Spleen (tissue), 11 donors: ENCODE measurements at regions not wholly inside any gene's neighbourhood (a gene's known extent, or its start where the extent isn't known, plus 50 kb on each side); places are given as distances from the start of the nearest gene placed in this dataset.

Source experiments
- DNase-seq: peaks from one replicate; pipeline ENCODE4 v3.0.0-alpha.2; 2020
- H3K27ac ChIP-seq, 8 donors: fragments of 200-600 bp; sonication (generic) in 7 of 8; 1 replicate in 4 of 8; 2 replicates in 4 of 8; pipeline versions ENCODE4 v1.5.0 to v1.8.0; 2016 to 2021; ENCODE audit warnings: inconsistent platforms in 4 of 8, mild to moderate bottlenecking in 4 of 8, moderate library complexity in 1 of 8
- H3K27me3 ChIP-seq, 7 donors: fragments of 200-600 bp; sonication (generic) in 6 of 7; replicated peaks in 1 of 7; 1 replicate in 4 of 7; 2 replicates in 3 of 7; pipeline versions ENCODE4 v1.5.0 to v1.8.0; 2016 to 2021; ENCODE audit warnings: inconsistent platforms in 3 of 7, mild to moderate bottlenecking in 1 of 7
- H3K36me3 ChIP-seq, 6 donors: fragments of 200-600 bp; sonication (generic) in 5 of 6; 1 replicate in 4 of 6; 2 replicates in 2 of 6; pipeline versions ENCODE4 v1.5.0 to v1.8.0; 2016 to 2021; ENCODE audit warnings: inconsistent platforms in 2 of 6
- H3K4me1 ChIP-seq, 6 donors: fragments of 200-600 bp; sonication (generic) in 5 of 6; 1 replicate in 3 of 6; 2 replicates in 3 of 6; pipeline versions ENCODE4 v1.5.0 to v1.8.0; 2016 to 2021; ENCODE audit warnings: inconsistent platforms in 3 of 6
- H3K4me3 ChIP-seq, 8 donors: fragments of 200-600 bp; sonication (generic) in 7 of 8; 1 replicate in 4 of 8; 2 replicates in 4 of 8; pipeline versions ENCODE4 v1.5.0 to v1.8.0; 2016 to 2021; ENCODE audit warnings: inconsistent platforms in 4 of 8, mild to moderate bottlenecking in 4 of 8, moderate library complexity in 2 of 8
- H3K9me3 ChIP-seq, 8 donors: fragments of 200-600 bp; sonication (generic) in 7 of 8; 1 replicate in 4 of 8; 2 replicates in 4 of 8; pipeline versions ENCODE4 v1.5.0 to v1.8.0; 2016 to 2021; ENCODE audit warnings: inconsistent platforms in 4 of 8
- POLR2A ChIP-seq, 3 donors: fragments of 450-650 bp; IDR thresholded peaks; one replicate each; pipeline ENCODE4 v1.5.1; 2017; ENCODE audit warnings: antibody characterized with exemption in 3 of 3, mild to moderate bottlenecking in 1 of 3
- POLR2AphosphoS5 ChIP-seq, 3 donors: sonication (generic); formaldehyde crosslinking; IDR thresholded peaks; one replicate each; pipeline ENCODE4 v1.5.1; 2017; ENCODE audit warnings: antibody characterized with exemption in 3 of 3
- WGBS, 5 donors: extraction: QIAGEN DNeasy Blood & Tissue Kit in 3 of 5; methylation state at CpG; one replicate each; pipeline versions ENCODE4 v1.1.5 to v1.1.7; 2013 to 2018; 5-methylcytosine and 5-hydroxymethylcytosine counted together
- intact Hi-C: fragments of 100-400 bp; cut with DNase I; formaldehyde crosslinking; loops from one replicate; pipeline ENCODE4 v1.15.0; 2023; ENCODE audit warnings: low total_unique reads
- TF ChIP-seq, protein P1 (sequence below), 11 experiments: fragments of 200-600 bp in 7 of 11; fragments of 450-650 bp in 4 of 11; sonication (generic) in 4 of 11; IDR thresholded peaks in 8 of 11; conservative IDR thresholded peaks in 3 of 11; 1 replicate in 7 of 11; 2 replicates in 4 of 11; pipeline versions ENCODE4 v1.4.0 to v1.8.0; 2016 to 2021; ENCODE audit warnings: antibody characterized with exemption in 11 of 11, inconsistent platforms in 4 of 11, mild to moderate bottlenecking in 1 of 11
- donor health status: healthy with polysubstance abuse.
- donor health status: DM: no; HTN: no; CAD: no; lungs with moderate emphysema.
- donor health status: DM: no; HTN: no; CAD: no.
- donor health status: Bipolar disorder and iron deficiency.
- donor health status: healthy.
- donor health status: DM: no; HTN: no; CAD: no.
- donor health status: DM: yes; HTN: yes; CAD: no.

DNA sequence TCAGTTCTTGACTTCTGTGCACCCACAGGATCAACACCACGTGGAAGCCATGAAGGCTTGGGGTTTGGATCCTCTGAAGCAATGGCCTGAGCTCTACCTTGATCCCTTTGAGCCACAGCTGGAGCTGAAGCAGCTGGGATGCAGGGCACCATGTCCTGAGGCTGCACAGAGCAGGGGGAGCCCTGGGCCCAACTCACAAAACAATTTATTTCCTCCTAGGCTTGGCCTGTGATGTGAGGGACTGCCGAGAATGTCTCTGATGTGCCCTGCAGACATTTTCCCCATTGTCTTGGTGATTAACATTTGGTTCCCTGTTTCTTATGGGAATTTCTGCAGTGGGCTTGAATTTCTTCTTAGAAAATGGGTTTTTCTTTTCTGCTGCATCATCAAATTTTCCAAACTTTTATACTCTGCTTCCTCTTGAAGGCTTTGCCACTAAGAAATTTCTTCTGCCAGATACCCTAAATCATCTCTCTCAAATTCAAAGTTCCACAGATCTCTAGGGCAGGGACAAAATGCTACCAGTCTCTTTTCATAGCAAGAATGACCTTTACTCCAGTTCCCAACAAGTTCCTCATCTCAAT lies 288.2 kb downstream of the CCDC59 start:
- TF ChIP-seq POLR2A (IDR thresholded peaks at IDR 0.05) = no peak
- TF ChIP-seq, protein P1, sequence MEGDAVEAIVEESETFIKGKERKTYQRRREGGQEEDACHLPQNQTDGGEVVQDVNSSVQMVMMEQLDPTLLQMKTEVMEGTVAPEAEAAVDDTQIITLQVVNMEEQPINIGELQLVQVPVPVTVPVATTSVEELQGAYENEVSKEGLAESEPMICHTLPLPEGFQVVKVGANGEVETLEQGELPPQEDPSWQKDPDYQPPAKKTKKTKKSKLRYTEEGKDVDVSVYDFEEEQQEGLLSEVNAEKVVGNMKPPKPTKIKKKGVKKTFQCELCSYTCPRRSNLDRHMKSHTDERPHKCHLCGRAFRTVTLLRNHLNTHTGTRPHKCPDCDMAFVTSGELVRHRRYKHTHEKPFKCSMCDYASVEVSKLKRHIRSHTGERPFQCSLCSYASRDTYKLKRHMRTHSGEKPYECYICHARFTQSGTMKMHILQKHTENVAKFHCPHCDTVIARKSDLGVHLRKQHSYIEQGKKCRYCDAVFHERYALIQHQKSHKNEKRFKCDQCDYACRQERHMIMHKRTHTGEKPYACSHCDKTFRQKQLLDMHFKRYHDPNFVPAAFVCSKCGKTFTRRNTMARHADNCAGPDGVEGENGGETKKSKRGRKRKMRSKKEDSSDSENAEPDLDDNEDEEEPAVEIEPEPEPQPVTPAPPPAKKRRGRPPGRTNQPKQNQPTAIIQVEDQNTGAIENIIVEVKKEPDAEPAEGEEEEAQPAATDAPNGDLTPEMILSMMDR (IDR thresholded peaks at IDR 0.05 in 8 of 11, conservative IDR thresholded peaks at IDR 0.05 in 3 of 11) = no peak
- no peak for TF ChIP-seq POLR2AphosphoS5 (IDR thresholded peaks at IDR 0.05)
- 46 to 67% (median 56%) methylated on average over 2 of the region's 2 CpGs for WGBS, 5 donors
- no peak for DNase-seq
- Histone ChIP-seq H3K9me3 (peaks cover 0 to 17% (median 0%) of the 10 kb centered on the region in 8 donors), H3K4me1 (no peaks in the 10 kb centered on the region), H3K4me3 (no peak overlapping the region), H3K36me3 (no peaks in the 10 kb centered on the region), H3K27ac (no peak overlapping the region), H3K27me3 (no peaks in the 10 kb centered on the region)
- intact Hi-C loops = no loop called here

DNA sequence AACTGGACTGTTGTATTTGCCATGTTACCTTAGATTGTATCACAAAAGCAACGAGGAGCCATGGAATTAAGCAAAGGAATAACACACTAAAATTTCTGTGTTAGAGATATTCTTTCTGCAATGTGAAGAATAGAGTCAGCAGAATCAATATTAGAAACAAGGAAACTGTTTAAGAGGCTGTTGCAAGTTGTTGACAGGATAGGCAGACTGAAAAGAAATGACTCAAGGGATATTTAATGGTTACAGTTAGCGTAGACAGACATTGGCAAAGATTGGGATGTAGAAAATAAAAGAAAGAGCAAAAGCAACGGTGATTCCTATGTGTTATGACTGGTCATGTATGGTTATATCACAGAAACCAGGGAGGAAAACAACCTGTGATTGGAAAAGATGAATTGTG lies 299.0 kb upstream of the PPFIA2 start:
- no peak overlapping the region for H3K27ac ChIP-seq
- intact Hi-C loops = no loop called here
- H3K36me3 ChIP-seq = no peaks in the 10 kb centered on the region
- H3K4me1 ChIP-seq = no peaks in the 10 kb centered on the region
- WGBS, 5 donors = 59 to 70% (median 59%) methylated on average over 3 of the region's 3 CpGs
- no peaks in the 10 kb centered on the region for H3K9me3 ChIP-seq
- no peak overlapping the region for H3K4me3 ChIP-seq
- TF ChIP-seq POLR2AphosphoS5 (IDR thresholded peaks at IDR 0.05) (no peak), POLR2A (IDR thresholded peaks at IDR 0.05) (no peak)
- TF ChIP-seq, protein P1 (IDR thresholded peaks at IDR 0.05 in 8 of 11, conservative IDR thresholded peaks at IDR 0.05 in 3 of 11) = no peak
- H3K27me3 ChIP-seq = no peaks in the 10 kb centered on the region
- no peak for DNase-seq

DNA sequence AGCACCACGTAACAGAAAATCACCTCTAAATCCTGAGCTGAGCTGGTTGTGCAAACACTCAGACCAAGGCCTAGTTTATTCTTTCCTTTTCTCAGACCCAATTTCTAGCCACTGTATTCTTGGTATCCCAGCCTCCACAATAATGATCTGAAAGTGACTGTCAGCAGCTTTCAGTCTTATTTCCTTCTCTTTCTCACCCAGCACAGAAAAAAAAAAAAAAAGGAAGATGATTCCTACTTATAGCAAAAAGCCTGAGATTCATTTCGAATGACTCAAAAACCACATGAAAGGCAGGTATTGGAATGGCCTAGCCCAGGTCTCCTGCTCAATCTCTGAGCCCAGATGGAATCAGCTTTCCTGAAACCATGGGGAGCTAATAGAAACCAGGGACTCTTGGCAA lies 298.6 kb upstream of the PPFIA2 start:
- H3K36me3 ChIP-seq = no peaks in the 10 kb centered on the region
- 46 to 61% (median 55%) methylated on average over 2 of the region's 2 CpGs for WGBS, 5 donors
- H3K4me3 ChIP-seq = no peak overlapping the region
- H3K27me3 ChIP-seq = no peaks in the 10 kb centered on the region
- no peaks in the 10 kb centered on the region for H3K4me1 ChIP-seq
- no peaks in the 10 kb centered on the region for H3K9me3 ChIP-seq
- TF ChIP-seq POLR2A (IDR thresholded peaks at IDR 0.05) = no peak
- TF ChIP-seq, protein P1 (IDR thresholded peaks at IDR 0.05 in 8 of 11, conservative IDR thresholded peaks at IDR 0.05 in 3 of 11) = no peak
- TF ChIP-seq POLR2AphosphoS5 (IDR thresholded peaks at IDR 0.05) = no peak
- H3K27ac ChIP-seq = peak overlapping the region in 2 of 8 donors; percentile 0 to 22
- DNase-seq = no peak
- intact Hi-C loops = no loop called here

DNA sequence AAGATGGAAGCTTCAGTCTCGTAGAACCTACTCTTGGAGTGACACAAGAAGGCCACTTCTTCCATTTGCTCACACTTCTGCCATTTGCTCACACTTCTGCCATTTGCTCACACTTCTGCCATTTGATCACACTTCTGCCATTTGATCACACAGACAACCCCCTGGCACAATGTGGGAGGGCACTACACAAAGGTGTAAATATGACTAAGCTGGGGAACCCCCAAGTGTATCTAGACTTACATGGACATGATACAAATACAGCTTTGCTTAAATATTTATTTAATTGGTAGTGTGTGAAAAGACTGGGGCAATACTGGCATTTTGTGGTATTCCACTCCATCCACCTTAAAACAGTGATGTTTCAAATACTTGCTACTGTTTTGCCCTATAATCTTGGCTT lies 296.2 kb upstream of the PPFIA2 start:
- no peaks in the 10 kb centered on the region for H3K36me3 ChIP-seq
- 29 to 53% (median 37%) methylated on average over 1 of the region's 1 CpG for WGBS, 5 donors
- H3K4me3 ChIP-seq = no peak overlapping the region
- TF ChIP-seq POLR2A (IDR thresholded peaks at IDR 0.05) (no peak), POLR2AphosphoS5 (IDR thresholded peaks at IDR 0.05) (no peak)
- TF ChIP-seq, protein P1 (IDR thresholded peaks at IDR 0.05 in 8 of 11, conservative IDR thresholded peaks at IDR 0.05 in 3 of 11) = no peak
- intact Hi-C loops = no loop called here
- no peaks in the 10 kb centered on the region for H3K9me3 ChIP-seq
- H3K4me1 ChIP-seq = no peaks in the 10 kb centered on the region
- H3K27me3 ChIP-seq = no peaks in the 10 kb centered on the region
- H3K27ac ChIP-seq = no peak overlapping the region
- DNase-seq = no peak
